Inferior parietal cortex (tissue), 1 donor: ENCODE measurements at regions not wholly inside any gene's neighbourhood (a gene's known extent, or its start where the extent isn't known, plus 50 kb on each side); places are given as distances from the start of the nearest gene placed in this dataset.

ENCODE experiments used
- DNase-seq: peaks from one replicate; pipeline ENCODE4 v3.0.0-alpha.2; 2016; ENCODE audit errors: extremely low spot score

DNA sequence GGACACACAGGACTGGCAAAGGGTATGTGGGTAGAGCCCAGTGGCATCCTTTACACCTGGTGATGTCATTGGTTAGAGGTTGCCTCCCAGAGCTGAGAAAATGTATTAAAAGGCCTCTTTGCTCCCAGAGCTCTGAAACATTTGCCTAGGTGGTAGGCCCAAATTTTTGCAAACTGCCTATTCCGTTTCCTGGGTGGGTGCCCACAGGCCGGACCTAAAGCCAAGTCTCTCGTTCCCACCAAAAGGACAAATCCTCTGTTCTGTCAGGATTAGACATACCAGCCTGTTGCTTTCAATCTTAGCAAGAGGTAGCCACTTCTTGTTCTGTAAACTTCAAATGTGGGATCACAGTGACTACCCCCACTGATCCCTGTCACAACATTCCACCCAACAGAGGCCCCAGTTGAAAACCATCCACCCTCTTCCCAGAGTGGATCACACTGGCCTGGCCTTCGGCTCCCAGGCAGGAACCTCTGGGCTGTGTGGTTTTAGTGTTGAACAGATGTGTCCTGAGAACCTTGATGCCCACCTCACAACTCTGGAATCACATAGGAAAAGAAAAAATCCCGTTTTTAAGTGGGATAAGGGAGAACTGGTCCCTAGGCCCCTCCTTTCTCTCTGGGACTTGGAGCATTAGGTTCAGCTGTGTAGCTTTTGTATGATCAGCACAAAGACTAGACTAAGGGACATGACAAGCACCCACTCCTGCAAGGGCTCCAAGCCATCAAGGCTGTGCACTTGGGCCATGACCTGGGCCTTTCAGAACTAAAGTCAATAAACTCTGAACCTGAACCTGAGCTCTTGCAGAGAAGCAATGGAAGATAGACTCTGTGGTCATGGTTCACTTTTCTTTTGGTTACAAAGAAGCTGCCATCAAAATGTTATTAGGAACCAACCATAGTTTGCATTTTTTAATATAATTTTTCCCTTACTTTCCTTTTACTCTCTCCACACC lies 211.3 kb downstream of the CYP26B1 start:
- no peak for DNase-seq

DNA sequence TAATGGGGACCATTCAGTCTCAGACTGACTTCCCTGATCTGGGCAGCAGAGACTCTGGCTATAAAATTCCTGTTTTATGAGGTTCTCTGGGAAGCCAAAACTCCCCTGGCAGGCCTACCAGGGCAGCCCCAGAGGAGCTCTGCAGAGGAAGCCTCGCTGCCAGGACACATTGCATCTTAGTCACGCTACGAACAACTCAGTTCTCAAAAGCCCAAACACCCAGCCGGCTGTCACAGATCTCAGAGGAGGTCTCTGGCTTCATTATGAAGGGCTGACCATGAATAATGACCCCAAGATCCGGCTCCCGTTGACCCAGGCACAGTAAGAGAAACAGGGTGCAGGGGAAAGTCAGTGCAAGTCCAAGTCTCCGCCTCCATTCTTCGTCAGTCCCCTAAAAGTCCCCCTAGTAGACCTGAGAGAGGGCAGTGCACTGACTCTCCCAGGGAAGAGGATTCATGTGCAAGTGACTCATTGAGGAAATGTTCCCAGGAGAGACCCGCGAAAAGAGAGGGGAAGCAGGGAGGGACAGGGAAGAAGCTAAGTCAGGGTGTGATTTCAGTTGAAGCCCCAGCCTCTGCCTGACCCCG lies 212.3 kb downstream of the CYP26B1 start:
- DNase-seq, result no peak

DNA sequence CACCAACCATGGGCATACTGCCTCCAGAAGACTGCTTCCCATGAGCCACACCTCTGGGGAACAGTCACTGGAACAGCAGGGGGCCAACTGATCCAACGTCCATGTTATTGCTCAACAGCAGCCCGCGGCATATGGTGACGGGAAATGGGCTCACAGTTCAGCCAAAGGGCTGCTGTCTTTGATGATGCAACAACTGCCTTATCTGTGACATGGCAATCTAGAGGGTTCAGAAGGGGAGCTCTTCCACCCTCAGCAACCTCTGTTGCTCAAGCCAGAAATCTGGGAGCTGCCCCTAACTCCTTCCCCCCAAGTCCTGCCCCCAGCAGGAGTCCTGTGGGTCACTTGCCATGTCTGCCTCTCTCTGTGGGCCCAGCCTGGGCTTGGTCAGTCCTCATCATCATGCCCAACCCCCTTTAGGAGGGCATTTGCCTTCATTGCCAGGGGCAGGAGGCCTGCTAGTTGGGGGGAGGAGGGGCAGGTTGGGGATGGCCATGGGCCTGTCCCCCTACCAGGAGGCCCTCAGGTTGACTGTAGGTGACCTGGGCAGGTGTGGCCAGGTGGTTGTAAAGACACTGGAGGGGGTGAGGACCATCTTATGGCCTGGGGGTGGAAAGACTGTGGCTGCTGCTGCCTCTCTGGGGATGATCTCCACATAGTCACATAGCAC lies 212.9 kb downstream of the CYP26B1 start:
- no peak for DNase-seq

DNA sequence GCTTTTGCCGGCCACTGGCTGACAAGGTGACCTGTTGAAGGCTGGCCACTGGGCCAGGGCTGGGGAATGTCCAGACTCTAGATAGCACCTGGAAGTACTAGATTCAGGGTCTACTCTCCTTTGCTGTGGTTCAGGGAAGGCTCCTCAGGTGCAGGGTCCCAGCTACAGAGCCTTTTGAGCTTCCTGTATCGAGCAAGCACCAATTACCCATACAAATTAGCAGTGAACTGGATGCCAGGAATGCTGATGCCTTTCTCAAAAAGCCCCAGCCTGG lies 213.4 kb downstream of the CYP26B1 start:
- DNase-seq, result no peak

DNA sequence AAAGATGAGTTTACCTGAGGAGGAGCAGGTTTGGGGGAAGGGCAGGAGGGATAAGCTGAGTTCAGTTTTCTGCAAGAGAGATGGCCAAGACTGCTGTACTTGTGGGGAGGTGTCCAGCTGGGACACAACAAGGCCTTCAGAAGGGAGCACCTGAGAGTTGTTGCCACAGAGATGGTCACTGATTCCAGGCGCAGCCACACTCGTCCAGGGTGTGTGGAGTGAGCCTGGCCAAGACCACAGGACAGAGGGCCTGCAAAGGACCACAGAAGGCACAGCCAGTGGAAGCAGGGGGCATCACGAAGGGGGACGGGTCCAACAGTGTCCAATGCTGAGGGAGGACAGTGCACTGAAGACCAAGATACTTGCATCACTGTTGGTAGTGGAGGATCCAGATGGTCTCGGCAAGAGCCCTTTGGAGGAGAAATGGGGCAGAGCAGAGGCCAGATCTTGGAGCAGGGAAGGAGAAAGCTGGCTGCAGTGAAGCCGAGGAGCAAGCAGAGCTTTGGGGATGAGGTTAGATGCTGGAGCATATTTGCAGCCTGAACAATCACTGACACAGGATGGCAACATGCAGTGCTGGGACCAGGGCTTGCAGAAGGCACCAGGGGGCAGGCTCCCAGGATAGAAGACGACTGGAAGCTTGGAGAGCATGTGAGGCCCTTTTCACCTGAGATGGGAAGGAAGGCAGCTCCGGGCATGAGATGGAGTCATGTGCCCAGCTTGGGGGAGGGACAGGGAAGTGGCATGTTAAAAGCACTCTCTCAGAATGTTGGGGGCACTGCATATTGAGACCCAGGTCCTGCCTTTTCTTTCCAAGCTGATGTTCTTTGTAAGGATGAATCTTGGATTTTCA lies 214.0 kb downstream of the CYP26B1 start:
- no peak for DNase-seq

DNA sequence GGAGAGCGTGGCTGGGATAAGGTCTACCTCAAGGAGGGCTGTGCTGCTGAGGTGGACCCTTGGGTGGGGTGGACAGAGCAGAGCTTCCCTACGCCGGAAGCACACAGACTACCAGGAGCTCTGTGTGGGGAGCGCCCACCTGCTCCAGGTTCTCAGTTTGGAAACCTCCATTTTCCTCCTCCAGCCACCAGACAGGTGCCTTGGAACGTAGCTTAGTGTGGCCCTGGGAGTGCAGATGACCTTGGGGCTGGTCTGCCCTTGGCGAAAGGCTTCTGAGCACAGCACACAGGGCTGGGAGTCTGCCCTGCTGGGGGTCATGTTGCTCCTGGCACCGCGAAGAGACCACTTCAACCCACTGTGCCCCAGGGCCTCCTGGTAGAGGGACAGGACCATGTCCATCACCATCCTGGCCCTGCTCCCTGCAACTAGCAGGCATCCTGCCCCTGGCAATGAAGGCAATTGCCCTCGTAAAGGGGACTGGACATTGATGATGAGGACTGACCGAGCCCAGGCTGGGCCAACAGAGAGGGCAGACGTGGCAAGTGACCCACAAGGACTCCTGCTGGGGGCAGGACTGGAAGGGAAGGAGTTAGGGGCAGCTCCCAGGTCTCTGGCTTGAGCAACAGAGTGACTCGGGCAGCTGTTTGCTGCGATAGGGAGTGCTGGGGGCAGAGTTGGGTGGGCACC lies 214.7 kb downstream of the CYP26B1 start:
- no peak for DNase-seq

DNA sequence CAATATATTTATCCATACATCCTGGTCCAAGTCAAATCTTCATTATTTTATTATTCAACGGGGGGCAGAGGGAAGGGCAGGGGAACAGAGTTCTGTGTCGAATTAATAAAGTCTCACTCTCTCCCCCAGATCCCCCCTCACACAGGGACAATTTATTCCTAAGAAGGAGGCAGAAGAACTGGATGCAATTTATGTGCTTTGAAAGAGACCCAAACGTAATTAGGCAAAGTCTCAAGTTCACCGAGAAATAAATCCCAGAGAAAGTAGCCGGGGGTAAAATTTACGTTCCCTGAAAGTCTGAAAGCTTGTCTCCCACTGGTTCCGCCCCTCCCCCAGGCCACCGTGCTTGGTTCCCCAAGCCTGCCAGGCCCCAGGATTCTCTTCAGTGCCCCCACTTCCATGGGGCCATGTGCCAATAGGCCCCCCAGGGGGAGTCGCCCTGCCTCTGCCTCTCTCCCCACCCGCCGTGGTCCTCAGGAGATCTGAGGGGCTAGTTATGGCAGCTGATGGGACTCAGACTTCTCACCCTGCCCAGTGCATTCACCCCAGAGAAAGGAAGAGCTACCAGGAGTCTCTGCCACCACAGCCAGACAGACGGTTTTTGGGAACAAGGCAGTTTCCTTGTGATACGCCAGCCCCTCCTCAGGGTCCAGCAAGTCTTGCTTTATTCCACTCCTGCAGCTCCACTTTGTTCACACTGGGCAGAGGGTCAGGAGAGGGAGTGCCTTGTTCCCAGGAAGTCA lies 215.5 kb downstream of the CYP26B1 start:
- DNase-seq, result no peak

DNA sequence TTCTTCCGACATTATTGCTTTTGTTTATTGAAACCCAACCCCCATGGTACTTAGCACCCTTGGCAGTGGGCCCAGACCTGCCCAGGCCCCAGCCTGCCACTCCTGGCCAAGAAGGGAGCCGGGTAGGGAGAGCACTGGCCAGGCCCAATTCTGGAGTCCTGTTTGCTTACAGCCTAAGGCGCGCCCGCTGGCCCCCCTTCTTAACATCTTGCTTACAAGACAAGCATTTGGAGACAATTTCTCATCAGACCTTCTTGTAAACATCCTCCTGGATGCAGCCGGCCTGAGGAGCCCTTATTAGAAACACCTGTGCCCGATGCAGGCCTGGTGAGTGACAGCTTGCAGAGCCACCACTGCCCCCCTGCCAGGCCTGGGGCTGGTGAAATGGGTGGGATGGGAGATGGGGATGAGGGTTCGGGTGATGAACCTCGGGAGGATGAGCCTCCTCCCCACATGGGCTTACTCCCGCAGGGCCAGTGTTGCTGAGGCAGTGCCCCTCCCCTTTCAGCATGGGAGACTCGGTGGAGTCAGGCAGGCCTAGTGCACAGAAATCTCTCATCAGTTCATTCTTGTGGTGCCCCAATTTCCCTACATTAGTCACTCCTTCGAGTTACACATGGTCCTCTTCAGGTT lies 217.5 kb downstream of the CYP26B1 start:
- DNase-seq, result no peak

DNA sequence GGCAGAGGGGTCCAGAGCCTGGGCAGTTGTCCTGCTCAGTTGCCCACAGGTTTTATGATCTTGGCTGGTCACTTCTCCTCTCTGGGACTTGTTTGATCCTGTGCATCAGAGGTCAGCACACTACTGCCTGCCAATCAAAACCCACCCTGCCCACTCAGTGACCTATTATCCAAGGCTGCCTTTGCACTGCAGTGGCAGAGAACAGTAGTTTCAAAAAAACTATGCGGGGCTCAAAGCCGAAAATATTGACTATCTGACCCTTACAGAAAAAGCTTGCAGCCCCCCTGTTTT lies 218.2 kb downstream of the CYP26B1 start:
- DNase-seq, result no peak

DNA sequence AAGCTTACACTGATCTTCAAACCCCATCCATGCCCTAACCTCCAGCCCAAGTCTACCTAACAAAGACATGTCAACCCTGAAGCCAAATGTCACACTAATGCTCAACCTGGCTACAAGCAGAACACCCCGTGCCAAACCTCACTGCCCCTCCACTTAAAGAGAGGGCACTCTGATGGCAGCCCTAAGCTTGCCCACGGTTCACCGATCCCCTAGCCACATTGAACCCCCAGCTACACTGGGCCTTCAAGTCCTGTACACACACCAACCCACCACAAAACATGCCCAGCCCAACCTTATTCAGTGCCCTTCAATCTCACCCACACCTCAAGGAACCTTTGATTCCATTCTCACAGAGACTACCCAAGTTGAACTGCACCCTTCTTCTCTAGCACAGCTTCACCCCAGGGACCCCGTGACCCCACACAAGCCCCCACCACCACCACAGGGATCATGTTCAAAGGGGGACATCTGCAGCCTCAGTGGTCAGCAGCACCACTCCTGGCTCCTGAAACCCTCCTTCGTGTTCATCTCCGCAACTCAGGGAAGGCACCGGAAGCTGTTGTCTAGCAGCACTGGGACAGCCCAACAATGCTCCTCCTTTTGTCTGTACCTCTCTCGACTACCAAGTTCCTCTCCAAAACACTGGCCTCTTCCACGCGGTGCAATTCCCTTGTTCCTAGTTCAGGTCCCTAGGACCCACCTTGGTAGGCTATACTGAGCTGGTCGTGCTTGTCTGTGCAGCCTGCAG lies 218.8 kb downstream of the CYP26B1 start:
- no peak for DNase-seq

DNA sequence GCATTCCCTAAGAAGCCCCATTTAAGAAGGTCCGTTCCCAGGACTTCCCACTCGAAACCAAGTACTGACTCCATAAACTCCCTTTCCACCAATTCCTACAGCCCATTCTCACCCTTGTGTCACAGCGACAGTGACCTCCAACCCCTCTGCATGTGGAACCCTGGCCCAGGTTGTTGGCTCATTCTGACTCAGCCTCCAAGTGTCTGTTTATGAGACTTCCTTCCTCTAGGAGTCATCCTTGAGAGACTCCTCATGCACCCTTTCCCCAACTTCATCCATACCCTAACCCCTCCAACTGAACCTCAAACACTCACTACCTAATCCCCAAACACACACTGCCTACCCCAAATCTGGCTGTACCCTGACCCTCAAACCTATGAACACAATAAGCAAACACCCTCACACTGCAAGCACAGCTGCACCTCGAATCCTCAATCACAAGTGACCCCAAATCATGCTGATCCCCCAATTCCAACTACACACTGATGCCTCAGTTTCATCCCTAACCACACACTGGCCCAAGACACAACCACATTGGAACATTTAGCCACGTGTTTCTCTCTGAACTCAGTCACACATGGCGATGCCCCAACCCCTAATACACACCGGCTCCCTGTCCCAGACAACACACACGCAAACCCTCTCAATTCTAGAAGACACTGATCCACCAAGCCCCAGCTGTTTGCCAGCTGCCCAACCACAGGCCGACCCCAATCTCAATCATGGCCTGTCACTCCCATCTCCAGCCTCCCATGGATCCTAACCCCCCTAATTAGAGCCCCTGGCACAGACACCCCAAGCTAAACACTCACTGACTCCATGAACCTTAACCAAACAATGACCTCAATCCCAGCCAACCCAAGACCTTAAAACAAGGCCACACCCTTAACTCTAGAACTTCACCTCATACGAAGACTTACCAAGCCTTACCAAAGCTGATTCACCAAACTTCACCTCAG lies 219.6 kb downstream of the CYP26B1 start:
- no peak for DNase-seq

DNA sequence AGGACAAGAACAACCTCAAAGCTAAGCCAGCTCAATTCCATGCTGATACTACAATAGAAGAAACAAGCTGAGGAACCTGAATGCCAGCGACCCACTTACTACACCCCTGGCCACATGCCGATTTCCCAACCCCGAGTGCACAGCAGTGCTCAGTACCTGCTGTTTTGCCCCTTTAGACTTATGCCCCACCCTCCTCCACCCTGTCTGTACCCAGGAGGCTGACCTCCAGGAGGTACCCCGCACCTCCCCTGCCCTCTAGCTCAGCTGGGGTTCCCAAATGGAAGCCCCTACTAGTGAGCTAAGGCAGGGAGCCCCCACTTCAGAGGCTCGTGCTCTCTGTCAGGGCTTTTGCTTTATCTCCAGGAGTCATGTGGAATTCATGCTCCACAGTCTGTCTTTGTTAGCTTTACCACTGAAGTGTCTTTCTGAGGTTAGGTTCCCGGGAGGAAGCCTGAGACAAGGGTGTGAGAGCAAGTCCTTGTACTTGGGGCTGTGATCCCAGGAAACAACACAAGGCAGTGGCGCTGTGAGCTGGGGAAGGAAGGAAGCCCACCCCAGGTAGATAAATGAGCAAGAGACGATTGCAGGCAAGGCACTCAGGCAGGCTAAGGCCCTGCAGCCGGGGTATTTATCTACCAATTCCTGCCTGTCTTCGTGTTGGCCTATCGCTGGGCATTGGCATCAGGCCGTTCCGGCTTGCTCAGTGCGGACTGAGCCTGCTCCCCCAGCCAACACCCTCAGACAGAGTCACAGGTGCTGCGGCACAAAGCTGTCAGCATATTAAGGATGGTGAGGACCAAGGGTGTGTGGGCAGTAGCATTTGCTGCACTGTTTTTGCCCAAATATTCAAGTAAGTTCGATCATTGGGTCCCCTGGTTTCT lies 220.5 kb downstream of the CYP26B1 start:
- DNase-seq, result no peak

DNA sequence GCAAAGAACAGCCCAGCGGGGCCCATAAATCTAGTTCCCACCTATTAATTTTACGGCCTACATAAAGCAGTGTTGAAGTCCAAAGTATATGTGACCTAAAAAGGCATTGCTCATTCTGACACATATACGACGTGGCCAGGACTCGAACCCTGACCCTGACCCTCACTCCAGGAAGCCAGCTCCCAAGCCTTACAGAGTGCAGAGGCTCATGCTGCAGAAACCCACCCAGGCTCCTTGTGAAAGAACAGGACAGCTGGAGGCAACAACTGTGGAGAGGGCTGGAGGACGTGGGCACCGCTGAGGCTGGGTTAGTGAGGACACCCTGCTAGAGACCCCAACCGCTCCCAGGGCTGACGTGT lies 221.6 kb downstream of the CYP26B1 start:
- no peak for DNase-seq

DNA sequence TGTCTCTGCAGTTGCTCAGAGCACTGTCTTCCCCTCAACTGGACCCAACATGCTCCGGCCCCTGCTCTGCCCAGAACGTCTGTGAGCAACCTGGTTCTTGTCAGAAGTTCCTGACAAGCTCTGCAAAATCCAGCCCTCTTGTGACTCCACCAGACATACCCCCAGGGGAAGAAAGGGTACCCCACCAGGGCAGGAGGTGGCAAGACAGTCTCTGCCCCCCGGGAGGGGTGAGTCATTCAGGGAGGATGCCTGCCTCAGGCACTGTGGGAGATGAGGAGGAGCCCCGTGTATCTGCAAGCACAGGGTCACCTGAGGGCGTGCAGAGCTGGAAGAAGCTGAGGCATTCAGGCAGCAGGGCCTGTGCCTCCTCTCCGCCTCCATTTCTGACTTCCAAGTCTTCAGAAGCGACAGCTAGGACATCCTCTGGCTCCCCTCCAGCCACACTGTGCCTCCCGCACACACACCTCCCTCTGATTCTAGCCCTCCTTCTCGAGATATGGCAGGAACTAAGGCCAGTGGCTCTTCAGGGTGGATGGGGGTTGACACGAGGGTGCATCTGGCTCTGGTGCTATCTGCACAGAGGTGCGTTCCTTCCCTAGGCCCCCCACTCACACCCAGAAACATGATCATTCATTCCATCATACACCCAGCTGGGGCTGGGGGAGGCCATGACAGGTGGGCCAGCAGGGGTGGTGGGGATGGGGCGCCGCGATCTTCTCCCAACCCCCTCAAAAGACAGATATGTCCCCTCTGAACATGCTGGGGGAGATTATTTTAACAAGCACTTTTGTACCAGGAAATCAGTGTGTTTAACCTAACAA lies 222.2 kb downstream of the CYP26B1 start:
- DNase-seq, result no peak

DNA sequence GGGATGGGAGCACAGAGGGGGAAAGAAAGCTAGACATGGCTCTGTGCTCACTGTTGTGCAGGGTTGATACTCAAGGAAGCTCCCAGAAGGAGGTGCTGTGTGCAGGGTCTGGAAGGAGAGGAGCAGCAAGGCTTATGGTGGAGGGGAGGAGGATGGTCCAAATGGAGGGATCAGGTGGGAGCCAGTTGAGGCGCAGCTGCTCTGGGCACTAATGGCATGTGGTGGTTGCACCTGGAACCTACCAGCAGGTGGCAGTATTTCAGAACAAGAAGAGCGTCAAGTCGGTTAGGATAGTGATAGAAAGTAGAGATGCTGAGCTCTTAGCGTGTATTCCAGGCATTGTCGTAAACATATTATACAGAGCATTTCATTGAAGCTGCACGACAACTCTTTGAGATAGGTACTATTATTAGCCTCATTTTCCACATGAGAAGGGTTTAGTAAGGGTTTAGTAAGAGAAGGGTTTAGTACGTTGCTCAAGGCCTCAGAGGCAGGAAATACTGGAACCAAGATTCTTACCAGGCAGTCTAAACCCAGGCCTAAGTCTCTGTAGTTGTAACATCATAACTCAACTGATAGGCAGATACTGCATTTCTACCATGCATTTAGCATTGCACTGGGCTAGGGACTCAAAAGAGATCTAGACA lies 223.7 kb downstream of the CYP26B1 start:
- peak; percentile 85 for DNase-seq

DNA sequence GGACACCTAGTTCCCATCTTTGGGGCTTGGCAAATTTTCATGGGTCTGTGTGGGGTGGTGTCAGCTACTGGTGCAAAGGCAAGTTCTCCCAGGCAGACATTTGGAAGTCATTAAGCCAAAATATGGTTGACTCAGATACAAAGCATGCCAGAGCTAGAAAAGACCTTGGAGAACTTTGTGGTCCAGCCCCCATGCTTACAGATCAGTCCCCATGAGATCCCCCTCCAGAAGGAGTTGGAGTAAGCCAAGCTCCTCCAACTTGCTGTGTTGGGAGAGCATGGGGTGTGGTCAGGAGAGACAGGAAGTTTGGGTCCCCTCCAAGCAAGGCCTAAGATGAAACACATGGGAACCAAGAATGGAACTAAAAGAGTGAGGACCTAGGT lies 224.5 kb downstream of the CYP26B1 start:
- no peak for DNase-seq
